HG03103 (cell line): ENCODE measurements at regions not wholly inside any gene's neighbourhood (a gene's known extent, or its start where the extent isn't known, plus 50 kb on each side); places are given as distances from the start of the nearest gene placed in this dataset.

ENCODE experiments used
- ATAC-seq: cut with Tn5 transposase; IDR thresholded peaks from one replicate; pipeline ENCODE4 v1.9.1; 2021; ENCODE audit warnings: low read depth; ENCODE audit not compliant: unreplicated experiment

- ATAC-seq: no peak
Observed at GRCh38 chr4:117324851-117325491, 239.6 kb upstream of the TRAM1L1 start.

GRCh38 chr4:117326091-117326490, 240.7 kb upstream of the TRAM1L1 start:
- ATAC-seq: no peak

GRCh38 chr4:117327491-117327890, 242.1 kb upstream of the TRAM1L1 start:
- ATAC-seq: no peak

GRCh38 chr4:117328333-117328732, 243.0 kb upstream of the TRAM1L1 start:
- ATAC-seq: no peak

GRCh38 chr4:117331817-117332216, 246.4 kb upstream of the TRAM1L1 start:
- no peak for ATAC-seq

GRCh38 chr4:117334451-117335188, 249.2 kb upstream of the TRAM1L1 start:
- ATAC-seq: no peak

GRCh38 chr4:117357437-117357836, 272.1 kb upstream of the TRAM1L1 start:
- no peak for ATAC-seq

- no peak for ATAC-seq
Observed at GRCh38 chr4:117357866-117358265, 272.5 kb upstream of the TRAM1L1 start.

- no peak for ATAC-seq
Observed at GRCh38 chr4:117370944-117371668, 285.7 kb upstream of the TRAM1L1 start.

GRCh38 chr4:117375101-117375500, 289.7 kb upstream of the TRAM1L1 start:
- ATAC-seq: no peak

- no peak for ATAC-seq
Observed at GRCh38 chr4:117376692-117377091, 291.3 kb upstream of the TRAM1L1 start.

- ATAC-seq: no peak
Observed at GRCh38 chr4:117378942-117379341, 293.6 kb upstream of the TRAM1L1 start.

GRCh38 chr4:117383468-117383867, 298.1 kb upstream of the TRAM1L1 start:
- ATAC-seq: no peak

GRCh38 chr4:117385526-117385925, 300.1 kb upstream of the TRAM1L1 start:
- no peak for ATAC-seq

- no peak for ATAC-seq
Observed at GRCh38 chr4:117387072-117387471, 301.7 kb upstream of the TRAM1L1 start.

- ATAC-seq: no peak
Observed at GRCh38 chr4:117400039-117400835, 314.9 kb upstream of the TRAM1L1 start.

- no peak for ATAC-seq
Observed at GRCh38 chr4:117412661-117413060, 327.3 kb upstream of the TRAM1L1 start.

GRCh38 chr4:117417856-117418255, 332.5 kb upstream of the TRAM1L1 start:
- ATAC-seq: no peak

- ATAC-seq: no peak
Observed at GRCh38 chr4:117420948-117421347, 335.6 kb upstream of the TRAM1L1 start.

GRCh38 chr4:117421706-117422105, 336.3 kb upstream of the TRAM1L1 start:
- ATAC-seq: no peak

GRCh38 chr4:117422297-117422696, 336.9 kb upstream of the TRAM1L1 start:
- ATAC-seq: no peak
